ENCODE measurements at regions not wholly inside any gene's neighbourhood (a gene's known extent, or its start where the extent isn't known, plus 50 kb on each side); places are given as distances from the start of the nearest gene placed in this dataset.

- Mint-ChIP-seq H3K9me3 (no peaks in the 10 kb centered on the region), H3K36me3 (ENCODE audit: low read depth) (no peaks in the 10 kb centered on the region), H3K4me3 (no peak overlapping the region)
Observed at GRCh38 chr2:207252979-207253645, 87.4 kb upstream of the KLF7 start.

GRCh38 chr2:207253666-207254345 is 88.1 kb upstream of the KLF7 start:
- Mint-ChIP-seq H3K4me3 (no peak overlapping the region), H3K27me3 (ENCODE audit: low read depth) (peaks cover 4% of the 10 kb centered on the region), H3K4me1 (peaks cover 34% of the 10 kb centered on the region), H3K27ac (no peak overlapping the region), H3K9me3 (no peaks in the 10 kb centered on the region), H3K36me3 (ENCODE audit: low read depth) (no peaks in the 10 kb centered on the region)
- no peak for TF ChIP-seq CTCF (IDR thresholded peaks at IDR 0.05; ENCODE audit: unreplicated experiment in 3 of 3)

More at GRCh38 chr2:207252979-207253645, 87.4 kb upstream of the KLF7 start:
- Mint-ChIP-seq H3K27me3 (ENCODE audit: low read depth) (peaks cover 4% of the 10 kb centered on the region), H3K4me1 (peaks cover 27% of the 10 kb centered on the region), H3K27ac (no peak overlapping the region)
- TF ChIP-seq CTCF (IDR thresholded peaks at IDR 0.05; ENCODE audit: unreplicated experiment in 3 of 3): no peak

- H3K4me3 Mint-ChIP-seq: no peak overlapping the region
- TF ChIP-seq CTCF (IDR thresholded peaks at IDR 0.05; ENCODE audit: unreplicated experiment in 3 of 3): no peak
Observed at GRCh38 chr2:207254591-207255464, 89.1 kb upstream of the KLF7 start.

GRCh38 chr2:207255565-207256470 is 90.1 kb upstream of the KLF7 start:
- no peaks in the 10 kb centered on the region for H3K36me3 Mint-ChIP-seq (ENCODE audit: low read depth)
- no peak overlapping the region for H3K4me3 Mint-ChIP-seq
- H3K9me3 Mint-ChIP-seq: no peaks in the 10 kb centered on the region
- TF ChIP-seq CTCF (IDR thresholded peaks at IDR 0.05; ENCODE audit: unreplicated experiment in 3 of 3): no peak
- H3K27ac Mint-ChIP-seq: no peak overlapping the region
- H3K4me1 Mint-ChIP-seq: peaks cover 43% of the 10 kb centered on the region
- peaks cover 4% of the 10 kb centered on the region for H3K27me3 Mint-ChIP-seq (ENCODE audit: low read depth)

More at GRCh38 chr2:207254591-207255464, 89.1 kb upstream of the KLF7 start:
- Mint-ChIP-seq H3K9me3 (no peaks in the 10 kb centered on the region), H3K36me3 (ENCODE audit: low read depth) (no peaks in the 10 kb centered on the region), H3K4me1 (peaks cover 42% of the 10 kb centered on the region), H3K27ac (no peak overlapping the region), H3K27me3 (ENCODE audit: low read depth) (peaks cover 4% of the 10 kb centered on the region)

DNA sequence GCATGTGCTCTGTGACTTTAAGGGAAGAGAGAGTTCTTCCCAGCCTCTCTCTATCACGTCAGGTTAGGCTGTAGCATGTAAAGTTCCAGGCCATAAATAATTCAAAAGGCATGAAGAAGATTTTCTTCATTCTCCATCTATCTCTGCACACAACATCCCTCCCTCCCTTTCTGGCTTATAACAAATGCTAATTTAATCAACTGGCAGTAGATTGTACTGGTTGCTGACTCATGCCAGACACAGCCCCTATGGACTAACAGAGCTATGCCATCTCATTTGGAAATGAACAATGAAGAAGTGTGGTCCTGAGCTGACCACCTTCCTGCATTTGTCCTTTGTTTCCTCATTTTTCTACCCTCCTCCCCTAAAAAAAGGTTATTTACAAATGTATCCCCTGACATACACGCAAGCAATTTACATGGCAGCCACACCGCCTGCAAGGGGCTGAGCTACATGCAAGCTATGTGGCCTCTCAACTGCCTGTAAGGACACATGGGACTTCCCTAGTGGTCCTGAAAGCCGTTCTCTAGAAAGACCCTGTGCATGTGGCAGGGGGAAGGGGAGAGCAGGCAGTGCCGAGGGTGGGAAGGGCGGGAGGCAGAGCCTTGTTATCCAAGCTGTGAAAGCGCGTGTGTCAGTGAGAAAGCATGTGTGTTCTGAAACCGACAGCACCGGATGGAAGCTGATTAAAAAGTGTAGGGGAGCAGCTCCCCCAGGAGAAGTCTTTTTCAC is 90.9 kb upstream of the KLF7 start:
- Mint-ChIP-seq H3K9me3 (no peaks in the 10 kb centered on the region), H3K4me3 (no peak overlapping the region), H3K4me1 (peaks cover 38% of the 10 kb centered on the region), H3K27me3 (ENCODE audit: low read depth) (peaks cover 4% of the 10 kb centered on the region), H3K27ac (peak overlapping the region in 1 of 3 experiments; percentile 51), H3K36me3 (ENCODE audit: low read depth) (no peaks in the 10 kb centered on the region)
- no peak for TF ChIP-seq CTCF (IDR thresholded peaks at IDR 0.05; ENCODE audit: unreplicated experiment in 3 of 3)
